ENCODE measurements at regions not wholly inside any gene's neighbourhood (a gene's known extent, or its start where the extent isn't known, plus 50 kb on each side); places are given as distances from the start of the nearest gene placed in this dataset.

GRCh38 chr9:117987945-117988344 lies 283.7 kb downstream of the TLR4 start:
- H3K23me2 ChIP-seq (ENCODE audit: insufficient read length, low read depth, low read length, poor library complexity, severe bottlenecking): no peaks in the 10 kb centered on the region
- no peak overlapping the region for H3K18ac ChIP-seq (ENCODE audit: insufficient read length, low read depth, low read length)
- H4K5ac ChIP-seq (ENCODE audit: insufficient read length, low read depth, low read length): no peak overlapping the region
- no peak for TF ChIP-seq CTCF (conservative IDR thresholded peaks at IDR 0.05)
- no peak overlapping the region for H2BK5ac ChIP-seq (ENCODE audit: insufficient read length, low read length)
- H2BK12ac ChIP-seq (ENCODE audit: insufficient read length, low read depth, low read length): no peak overlapping the region
- no peak overlapping the region for H4K91ac ChIP-seq (ENCODE audit: insufficient read length, low read depth, low read length)
- H3K27ac ChIP-seq (ENCODE audit: insufficient read length, low read depth, low read length): no peak overlapping the region
- H2BK120ac ChIP-seq (ENCODE audit: low read depth, low read length, poor library complexity, severe bottlenecking): no peak overlapping the region
- peaks cover 2% of the 10 kb centered on the region; the same call in 1 of the 2 replicates for H3K27me3 Mint-ChIP-seq (ENCODE audit: low read depth)
- H3K79me1 ChIP-seq (ENCODE audit: insufficient read depth, low read depth, low read length, poor library complexity, severe bottlenecking): no peaks in the 10 kb centered on the region
- H2BK15ac ChIP-seq (ENCODE audit: low read depth, low read length): no peak overlapping the region
- DNase-seq: no peak
- H2BK20ac ChIP-seq (ENCODE audit: low read depth, low read length, poor library complexity, severe bottlenecking): no peak overlapping the region
- no peak overlapping the region for H3K27ac Mint-ChIP-seq
- H3K4me3 Mint-ChIP-seq: no peak overlapping the region
- no peaks in the 10 kb centered on the region for H3K36me3 Mint-ChIP-seq (ENCODE audit: insufficient read depth in 1 of 3, low read depth in 3 of 3)
- H2AFZ ChIP-seq (ENCODE audit: low read length): no peak overlapping the region
- H3K4me2 ChIP-seq (ENCODE audit: insufficient read depth, insufficient read length, low read length): no peak overlapping the region
- H3K4me1 ChIP-seq (ENCODE audit: insufficient read depth, low read length): no peaks in the 10 kb centered on the region
- no peaks in the 10 kb centered on the region for H3K9me3 ChIP-seq (ENCODE audit: control insufficient read depth, low read depth, low read length)
- no peak overlapping the region for H3K23ac ChIP-seq (ENCODE audit: insufficient read length, low read depth, low read length)
- no peak overlapping the region for H3K14ac ChIP-seq (ENCODE audit: insufficient read depth, low read length)
- H3K9ac ChIP-seq (ENCODE audit: extremely low read depth, insufficient read length, low read length): no peak overlapping the region
- H3K9me3 Mint-ChIP-seq: no peaks in the 10 kb centered on the region
- no peaks in the 10 kb centered on the region for H3K27me3 ChIP-seq (ENCODE audit: insufficient read depth, low read length)
- no peak overlapping the region for H3K4ac ChIP-seq (ENCODE audit: low read depth, low read length)
- no peaks in the 10 kb centered on the region for H3K79me2 ChIP-seq (ENCODE audit: insufficient read depth, low read length)
- no peak overlapping the region for H2AK5ac ChIP-seq (ENCODE audit: insufficient read length, low read length)
- H3K56ac ChIP-seq (ENCODE audit: insufficient read length, low read depth, low read length): no peak overlapping the region
- no peak overlapping the region for H3T11ph ChIP-seq (ENCODE audit: low read length)
- peaks cover 0 to 2% of the 10 kb centered on the region in 2 experiments; a peak in 1 of 4 replicates for H3K4me1 Mint-ChIP-seq
- H4K20me1 ChIP-seq (ENCODE audit: control insufficient read depth, insufficient read depth, insufficient read length): no peaks in the 10 kb centered on the region
- H4K8ac ChIP-seq (replicated peaks; ENCODE audit: insufficient read length, low read depth, low read length): no peak overlapping the region

Measured in H9 (cell line).